Ecto neural progenitor cell (in vitro differentiated cells): ENCODE measurements at regions not wholly inside any gene's neighbourhood (a gene's known extent, or its start where the extent isn't known, plus 50 kb on each side); places are given as distances from the start of the nearest gene placed in this dataset.
"Not testable (repeated sequence)": the region's sequence is repeated elsewhere in the genome, so short reads cannot be mapped to it uniquely, and the experiment has no call there.

Source experiments
- DNase-seq: peaks from one replicate; pipeline ENCODE4 v3.0.0-alpha.2; 2018; ENCODE audit warnings: low spot score

DNA sequence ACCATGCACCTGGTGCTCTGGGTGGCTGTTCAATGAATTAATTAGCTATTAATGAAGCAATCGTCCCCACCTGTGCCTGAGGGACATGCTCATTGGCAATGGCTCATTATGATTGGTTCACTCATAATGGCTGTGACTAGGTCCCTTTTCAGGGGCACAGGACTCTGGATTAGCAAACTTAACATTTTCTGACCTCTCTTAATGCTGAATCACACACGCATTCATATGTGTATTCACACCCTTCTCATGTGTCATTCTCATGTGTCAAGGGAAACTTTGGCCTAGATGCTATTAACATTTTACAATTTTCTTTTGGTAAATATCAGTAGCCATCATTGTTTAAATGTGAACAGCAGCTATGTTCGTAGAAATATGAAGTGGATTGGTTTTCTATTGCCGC, 98.9 kb upstream of the PMAIP1 start:
- DNase-seq = no peak

DNA sequence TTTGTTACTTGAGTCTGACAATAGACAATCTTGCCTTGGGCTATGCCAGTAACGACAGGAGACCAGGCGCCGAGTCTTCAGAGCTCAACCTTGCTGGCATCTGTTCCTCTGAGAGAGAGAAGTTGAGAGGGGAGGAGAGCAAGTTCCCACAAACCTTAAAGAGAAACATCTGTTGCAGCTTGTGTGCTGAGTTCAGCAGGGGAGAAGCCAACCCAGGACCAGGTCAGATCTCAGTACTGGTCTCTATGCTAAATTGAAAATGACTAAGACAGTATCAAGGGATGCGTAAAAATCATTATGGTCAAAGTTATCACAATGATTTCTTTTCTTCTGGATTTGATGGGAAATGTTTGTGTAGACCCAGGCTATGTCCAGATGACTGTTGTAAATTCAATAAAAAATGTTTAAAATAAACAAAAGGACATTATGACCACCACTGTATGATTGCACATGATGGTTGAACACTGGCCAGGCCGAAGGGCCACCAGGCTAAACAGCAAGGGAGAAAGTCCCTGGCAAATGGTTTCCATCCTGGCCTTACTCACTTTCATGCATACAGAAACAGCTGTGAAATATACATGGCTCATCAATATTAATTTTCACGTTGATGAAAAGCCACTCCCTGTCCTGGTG, 100.3 kb upstream of the PMAIP1 start:
- DNase-seq = no peak

DNA sequence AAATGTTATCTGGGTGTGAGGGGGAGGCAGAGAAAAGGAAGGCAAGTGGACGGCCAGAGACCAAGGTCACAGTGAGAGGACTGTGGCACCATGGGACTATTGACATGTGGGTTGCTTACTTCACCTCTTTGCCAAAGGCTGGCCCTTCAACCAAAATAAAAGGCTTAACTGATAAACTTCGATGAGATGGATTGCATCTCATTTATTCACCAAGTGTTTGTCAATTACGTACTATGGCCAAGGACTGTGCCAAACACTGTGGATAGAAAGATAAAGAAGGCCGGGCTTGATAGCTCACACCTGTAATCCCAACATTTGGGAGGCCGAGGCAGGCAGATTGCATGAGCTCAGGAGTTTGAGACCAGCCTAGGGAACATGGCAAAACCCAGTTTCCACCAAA, 98.7 kb upstream of the CCBE1 start:
- DNase-seq = no peak

DNA sequence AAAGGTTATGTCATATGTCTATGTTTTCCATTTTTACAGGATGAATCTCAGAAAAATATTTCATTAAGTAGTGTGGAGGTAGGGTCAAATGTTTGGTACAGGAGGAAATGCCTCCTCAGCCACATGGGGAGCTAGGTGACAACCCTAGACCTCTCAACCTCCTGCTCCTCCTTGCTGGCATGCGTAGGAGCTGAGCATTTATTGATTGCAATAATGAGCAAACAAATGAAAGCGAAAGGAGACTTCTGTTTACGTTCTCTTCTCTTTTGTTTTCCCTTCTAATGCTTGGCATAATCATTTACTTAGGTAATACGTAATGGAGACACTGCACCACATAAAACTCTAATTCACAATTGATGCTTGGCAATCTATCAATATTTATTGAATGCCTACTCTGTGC, 95.1 kb upstream of the CCBE1 start:
- DNase-seq = no peak

DNA sequence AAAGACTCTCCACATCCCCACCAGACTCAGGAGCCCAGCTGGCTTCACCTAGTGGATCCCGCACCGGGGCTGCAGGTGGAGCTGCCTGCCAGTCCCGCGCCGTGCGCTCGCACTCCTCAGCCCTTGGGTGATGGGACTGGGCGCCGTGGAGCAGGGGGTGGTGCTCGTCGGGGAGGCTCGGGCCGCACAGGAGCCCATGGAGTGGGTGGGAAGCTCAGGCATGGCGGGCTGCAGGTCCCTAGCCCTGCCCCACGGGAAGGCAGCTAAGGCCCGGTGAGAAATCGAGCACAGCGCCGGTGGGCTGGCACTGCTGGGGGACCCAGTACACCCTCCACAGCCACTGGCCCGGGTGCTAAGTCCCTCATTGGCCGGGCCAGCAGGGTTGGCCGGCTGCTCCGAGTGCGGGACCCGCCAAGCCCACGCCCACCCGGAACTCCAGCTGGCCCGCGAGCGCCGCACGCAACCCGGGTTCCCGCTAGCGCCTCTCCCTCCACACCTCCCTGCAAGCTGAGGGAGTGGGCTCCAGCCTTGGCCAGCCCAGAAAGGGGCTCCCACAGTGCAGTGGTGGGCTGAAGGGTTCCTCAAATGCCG, 93.2 kb upstream of the CCBE1 start:
- DNase-seq = not testable (repeated sequence)

DNA sequence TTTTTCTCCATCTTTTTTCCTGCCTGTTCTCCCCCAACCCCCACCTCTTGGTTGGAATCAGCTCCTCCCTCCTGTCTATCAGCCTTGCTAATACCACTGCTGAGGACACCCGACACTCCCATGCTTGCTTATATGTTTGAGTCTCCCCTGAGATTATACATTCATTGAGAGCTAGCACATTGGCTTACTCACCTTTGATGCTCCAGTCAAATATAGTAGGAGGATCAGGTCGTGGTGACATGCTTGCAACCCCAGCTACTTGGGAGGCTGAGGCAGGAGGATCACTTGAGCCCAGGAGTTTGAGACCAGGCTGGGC, 91.5 kb upstream of the CCBE1 start:
- no peak for DNase-seq

DNA sequence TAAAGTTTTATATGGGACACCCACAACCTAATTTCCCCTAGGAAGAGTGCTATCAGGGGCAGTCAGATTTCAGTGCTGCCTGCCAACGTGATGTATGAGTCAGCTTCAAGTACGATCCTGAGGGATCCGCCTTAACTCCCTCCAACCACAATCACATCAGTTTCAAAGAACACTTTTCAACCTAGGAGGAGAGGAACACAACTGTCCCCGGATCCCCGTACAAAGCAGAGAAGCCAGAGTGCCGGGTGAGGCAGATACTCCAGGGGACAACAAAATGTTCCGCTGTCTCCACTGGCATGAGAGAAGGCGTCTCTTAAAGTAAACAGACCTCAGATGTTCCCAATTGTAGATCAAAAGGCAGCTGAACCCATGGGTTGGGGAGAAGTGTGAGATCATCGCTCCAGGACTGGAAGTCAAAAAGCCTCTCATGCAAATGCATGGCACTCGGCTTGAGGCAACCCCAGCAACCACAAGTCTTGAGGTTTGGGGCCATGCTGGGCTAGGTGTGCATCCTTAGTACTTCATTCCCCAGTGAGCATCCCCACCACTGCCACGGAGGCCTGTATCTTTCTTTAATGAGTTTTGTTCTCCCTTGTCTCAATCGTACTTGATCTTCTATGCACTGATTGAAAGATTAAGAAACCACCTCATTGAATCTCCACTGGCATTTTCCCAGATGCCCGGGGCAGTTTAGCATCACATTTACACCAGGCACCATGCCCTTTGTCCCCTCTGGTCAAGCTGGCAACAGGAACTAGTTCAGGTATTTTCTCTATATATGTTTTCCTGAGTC, 91.0 kb upstream of the CCBE1 start:
- DNase-seq = no peak

DNA sequence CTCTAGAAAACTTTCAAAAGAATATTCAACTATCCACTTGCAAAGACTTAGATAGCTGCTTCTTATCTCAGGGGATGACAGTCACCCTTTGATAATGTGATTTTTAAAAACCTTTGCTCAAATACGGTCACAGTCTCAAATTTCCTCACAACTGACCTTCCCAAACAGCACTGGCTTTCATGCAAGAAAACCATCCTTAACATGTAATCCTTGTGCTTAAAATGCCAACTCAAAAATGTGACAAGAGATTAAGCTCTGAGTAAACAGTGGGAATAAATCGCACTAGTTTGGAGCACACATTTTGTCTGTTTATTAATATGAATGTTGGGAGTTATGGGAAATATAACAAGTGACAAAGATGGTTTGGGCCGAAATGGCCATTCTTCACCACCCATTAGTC, 87.5 kb upstream of the CCBE1 start:
- DNase-seq = no peak

DNA sequence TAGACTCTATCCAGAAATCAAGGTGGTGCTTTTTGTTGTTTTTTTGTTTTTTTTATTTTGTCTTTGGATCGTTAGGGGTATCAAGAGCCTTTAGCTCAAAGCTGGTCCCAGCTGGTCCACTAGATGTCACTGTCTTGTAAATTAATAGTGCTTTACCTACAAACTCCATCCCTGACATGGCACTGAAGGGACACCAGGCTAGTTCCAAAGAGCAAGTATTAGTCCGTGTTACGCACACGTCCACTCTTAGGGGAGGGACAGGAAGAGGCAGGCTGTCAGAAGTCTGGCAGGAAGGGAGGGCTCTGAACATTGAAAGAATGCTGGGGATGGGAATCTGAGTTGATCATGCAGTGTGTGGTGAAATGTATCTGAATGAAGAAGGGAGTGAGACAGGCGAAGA, 85.9 kb upstream of the CCBE1 start:
- no peak for DNase-seq

DNA sequence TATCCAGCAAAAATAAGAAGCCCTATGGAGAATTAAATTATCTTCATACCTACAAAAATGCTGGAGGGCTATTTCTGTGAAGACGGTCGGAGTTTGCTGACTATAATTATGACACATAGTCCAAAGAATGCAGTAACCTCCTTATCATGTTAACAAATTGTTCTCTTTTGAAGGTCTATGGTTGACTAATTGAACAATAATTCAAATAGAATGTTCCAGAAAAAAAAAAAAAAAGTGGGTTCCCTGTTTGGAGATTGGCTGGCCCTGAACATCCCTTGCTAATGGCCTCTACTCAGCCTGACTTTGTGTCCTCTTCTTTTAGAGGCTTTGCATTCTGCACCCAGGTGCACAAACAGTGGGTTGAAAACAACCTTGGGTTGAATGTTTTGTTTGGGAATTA, 82.8 kb upstream of the CCBE1 start:
- no peak for DNase-seq

DNA sequence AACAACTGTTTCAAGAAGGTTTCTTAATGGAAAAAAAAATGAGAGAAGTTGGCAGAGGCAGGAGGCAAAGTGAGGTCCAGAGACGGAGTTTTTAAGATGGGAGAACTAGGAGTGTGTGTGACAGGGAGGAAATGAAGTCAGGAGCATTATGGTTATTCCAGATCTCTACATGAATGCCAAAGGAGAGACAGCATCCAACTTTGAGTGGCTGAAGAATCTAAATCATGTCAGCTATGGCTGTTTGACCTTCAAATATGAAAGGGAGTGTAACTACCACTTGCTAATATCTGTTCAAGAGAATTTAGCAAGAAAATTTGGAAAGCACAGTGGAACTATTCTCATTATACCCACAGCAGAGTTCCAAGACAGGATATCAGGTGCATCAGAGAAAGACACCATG, 81.2 kb upstream of the CCBE1 start:
- DNase-seq = no peak

DNA sequence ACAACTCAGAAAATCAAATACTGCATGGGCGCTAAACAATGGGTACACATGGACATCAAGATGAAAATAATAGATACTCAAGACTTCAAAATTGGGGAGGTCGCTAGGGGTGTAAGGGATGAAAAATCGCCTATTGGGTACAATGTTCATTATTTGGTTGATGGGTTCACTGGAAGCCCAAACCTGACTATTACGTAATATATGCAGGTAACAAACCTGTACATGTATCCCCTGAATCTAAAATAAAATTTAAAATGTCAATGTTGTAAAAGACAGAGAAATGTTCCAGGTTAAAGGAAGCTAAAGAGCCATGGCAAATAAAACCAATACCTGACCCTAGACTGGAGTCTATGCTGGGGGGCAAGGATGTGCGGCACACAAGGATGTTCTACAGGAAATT, 80.4 kb upstream of the CCBE1 start:
- no peak for DNase-seq

DNA sequence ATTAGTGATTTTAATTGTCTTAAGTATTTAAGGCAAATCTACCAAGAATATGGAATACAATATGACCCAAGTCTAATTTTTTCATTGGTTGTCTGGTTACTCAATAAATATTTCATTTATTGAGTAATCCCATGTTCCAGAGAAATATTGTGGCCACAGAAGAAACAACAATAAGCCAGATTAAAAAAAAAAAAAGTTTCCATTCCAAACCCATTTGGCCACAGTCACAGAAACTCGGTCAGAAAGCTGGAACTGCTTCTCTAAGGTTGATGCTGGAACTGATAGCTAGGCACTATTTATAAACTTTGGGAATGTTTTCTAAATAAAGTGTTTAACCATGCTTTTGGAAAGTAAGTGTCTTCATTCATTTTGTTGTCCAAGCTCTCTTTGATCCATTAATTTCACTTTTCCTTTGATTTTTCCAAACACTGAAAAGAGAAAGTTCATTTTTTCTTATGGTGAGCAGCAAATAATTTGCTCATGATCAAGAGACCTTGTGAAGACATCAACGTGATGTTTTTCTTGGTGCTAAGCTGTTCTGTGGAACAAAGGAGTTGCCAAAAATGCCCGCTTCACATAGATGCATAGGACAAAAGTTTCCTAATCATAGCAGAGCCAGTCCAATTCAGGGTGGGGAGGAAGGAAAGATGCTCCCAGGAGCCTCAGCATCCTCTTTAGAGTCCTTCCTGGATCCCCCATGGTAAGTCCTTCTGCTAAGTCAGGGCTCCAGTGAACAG, 72.1 kb upstream of the CCBE1 start:
- DNase-seq = no peak

DNA sequence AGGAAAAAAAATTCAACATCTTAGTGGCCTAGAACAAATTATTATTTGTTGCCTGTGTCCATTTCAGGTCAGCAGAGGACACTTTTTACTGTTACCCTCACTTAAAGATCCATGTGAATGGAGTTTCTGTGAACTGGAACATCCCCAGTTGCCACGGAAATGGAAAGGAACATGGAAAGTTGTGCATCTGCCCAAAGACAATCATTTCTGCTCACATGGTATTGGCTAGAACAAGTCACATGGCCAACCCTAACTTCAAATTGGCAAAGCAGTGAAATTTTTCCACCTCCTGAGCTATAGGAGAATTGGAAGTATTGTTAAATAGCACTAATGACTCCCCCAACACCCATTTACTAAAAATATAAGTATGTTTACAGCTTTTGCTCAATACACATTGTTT, 71.2 kb upstream of the CCBE1 start:
- no peak for DNase-seq

DNA sequence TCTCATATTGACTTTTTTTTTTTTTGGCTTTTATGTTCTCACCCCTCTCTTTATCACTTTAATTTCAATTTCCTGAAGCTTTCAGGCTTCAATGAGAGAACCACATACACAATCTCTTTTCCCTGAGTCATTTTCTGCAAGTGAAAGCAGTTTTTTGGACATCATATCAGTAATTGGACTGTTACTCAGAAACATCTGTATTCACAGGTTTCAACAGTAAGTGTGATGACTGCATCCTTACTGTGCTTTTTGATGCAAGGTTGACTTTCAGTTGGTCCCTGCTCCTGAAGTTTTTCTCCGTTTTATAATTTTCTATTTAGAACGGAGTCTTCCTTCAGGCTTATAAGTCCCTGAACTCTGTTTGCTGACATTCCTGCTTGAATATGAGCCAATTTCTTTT, 70.5 kb upstream of the CCBE1 start:
- DNase-seq = no peak

DNA sequence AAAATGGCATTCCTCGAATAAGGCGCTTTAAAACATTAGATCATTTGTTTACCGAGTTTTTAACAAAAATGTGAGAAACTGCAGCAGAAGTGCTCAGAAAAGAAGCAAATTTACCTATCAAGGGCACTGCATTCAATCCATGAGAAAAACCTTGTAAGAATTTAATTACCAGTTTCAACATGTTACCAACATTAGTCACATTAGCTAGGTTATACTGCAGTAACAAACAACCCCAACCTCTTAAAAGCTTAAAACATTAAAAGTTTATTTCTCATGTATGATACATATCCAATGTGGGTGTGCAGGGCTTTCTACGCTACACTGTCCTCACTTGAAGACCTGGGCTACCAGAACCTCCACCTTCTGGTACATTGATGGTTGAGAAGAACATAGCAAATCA, 68.1 kb upstream of the CCBE1 start:
- DNase-seq = no peak

DNA sequence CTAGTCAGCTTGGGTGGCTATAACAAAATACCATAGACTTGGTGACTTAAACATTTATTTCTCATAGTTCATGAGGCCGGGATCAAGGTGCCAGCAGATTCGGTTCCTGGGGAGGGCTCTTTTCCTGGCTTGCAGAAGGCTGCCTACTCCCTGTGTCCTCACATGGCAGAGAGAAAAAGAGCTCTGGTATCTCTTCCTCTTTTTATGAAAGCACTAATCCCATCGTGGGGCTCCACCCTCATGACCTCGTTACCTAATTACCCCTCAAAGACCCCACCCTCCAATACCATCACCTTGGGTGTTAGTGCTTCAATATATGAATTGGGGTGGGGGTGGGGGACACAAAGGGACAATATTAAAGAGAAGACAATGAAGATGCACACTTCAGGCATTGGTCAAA, 67.1 kb upstream of the CCBE1 start:
- DNase-seq = no peak

DNA sequence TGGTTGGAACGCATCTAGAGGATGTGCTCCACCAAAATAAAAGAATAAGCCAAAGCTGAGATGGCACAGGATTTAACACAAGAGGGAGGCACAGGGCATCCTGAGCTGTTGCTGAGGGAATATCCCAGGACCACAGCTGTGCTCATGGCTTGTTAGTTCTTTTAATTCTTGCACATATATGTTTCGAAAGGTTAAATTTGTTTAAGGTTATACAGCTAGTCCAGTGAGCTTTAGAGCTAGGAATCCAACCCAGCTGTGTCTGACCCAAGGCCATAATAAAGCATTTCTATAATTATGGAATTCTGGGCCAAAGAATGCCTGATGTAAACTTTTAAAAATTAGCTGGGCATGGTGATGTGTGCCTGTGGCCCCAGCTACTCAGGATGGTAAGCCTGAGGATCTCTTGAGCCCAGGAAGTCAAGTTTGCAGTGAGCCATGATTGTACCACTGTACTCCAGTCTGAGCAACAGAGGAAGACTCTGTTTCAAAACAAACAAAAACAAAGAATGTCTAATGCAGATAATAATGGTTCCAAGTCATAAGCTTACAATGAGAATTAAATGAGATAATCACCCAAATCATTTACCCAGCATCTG, 66.4 kb upstream of the CCBE1 start:
- no peak for DNase-seq

DNA sequence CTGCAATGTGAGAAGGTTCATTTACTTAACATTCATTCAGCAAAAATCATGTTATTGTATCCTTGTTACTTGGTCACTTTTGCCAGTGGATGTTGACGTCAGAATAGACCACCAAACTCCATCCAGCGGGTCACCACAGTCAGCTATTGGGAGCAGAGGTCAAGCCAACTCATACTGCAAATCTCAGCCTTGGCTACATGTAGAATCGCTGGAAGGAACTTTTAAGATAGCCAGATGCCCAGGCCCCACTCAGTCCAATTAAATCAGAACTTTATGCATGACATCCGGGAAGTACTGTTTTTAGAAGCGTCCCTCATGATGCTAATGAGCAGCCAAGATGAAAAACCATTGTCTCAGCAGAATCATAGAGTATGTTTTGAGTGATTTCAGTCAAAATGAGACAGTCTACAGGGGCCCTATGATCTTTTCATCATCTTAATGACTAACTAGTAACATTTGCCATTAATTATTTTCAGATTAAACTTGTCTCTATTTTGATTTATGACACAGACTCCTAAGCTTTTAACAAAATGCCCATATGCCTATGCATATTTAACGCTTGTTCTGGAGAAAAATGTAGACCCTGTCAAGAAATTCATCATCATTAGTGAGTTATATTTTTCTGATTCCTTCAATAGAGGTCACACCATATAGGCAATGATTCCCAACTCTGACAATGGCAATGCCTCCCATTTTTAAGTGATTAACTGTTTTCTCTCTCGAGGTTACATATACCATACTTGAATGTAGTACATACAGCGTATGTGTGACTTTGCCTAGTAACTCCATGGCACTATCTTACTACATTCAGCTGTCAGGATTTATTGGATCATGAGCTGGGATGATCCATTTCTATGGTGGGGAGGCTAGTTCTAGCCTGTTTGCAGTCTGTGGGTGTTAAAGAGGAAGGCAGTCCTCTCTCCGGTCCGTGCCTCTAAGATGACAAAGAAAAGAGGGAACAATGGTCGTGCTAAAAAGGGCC, 63.7 kb upstream of the CCBE1 start:
- no peak for DNase-seq

DNA sequence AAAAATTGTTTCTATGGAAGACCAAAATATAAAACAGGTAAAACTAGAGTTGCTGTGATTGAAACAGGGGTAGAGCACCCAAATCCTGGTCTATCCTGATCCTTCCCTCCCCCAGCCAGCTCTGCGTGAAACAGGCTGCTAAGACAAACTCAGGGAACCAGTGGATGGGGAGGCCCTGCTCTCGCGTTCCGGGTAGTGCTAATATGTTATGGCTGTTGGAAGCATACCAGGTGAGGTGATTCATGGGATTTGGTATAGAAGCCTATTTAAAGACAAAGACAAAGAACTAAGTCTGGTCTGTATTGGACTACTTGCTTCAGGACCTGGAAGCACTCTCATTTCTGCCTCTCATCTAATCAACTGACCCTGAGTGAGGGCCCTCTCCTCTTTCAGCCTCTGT, 63.0 kb upstream of the CCBE1 start:
- no peak for DNase-seq

DNA sequence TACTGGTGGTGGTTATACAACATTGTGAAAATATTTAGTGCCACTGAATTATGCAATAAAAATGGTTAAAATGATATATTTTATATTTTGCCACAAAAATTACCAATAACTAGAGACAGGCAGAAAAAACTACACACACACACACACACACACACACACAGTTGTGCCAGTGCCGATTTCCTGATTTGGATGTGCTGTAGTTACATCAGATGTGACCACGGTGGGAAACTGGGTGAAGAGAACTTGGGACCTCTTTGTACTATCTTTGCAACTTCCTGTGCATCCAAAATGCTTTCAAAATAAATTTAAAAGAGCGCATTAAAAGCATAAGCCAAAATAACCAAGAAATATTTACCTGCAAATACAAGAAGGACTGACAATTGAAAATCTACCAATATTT, 61.6 kb upstream of the CCBE1 start:
- no peak for DNase-seq

DNA sequence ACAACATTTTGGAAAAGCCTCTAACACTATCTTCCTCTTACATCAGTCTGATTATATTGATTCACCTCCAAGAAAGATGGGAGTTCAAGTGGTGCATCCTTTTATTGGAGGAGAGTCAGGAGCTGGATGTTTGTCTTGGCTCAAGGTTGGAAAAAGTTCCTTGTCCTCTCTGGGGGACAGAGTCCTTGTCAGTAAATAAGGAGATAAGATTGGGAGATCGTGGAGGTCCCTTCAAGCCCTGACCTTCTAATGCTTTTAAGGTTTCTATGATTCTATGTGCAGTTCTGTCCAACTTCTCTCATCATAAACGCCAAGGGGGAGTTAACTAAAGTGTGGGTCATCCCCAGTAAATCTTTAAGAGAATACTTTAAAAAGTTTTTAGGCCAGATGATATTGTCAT, 60.9 kb upstream of the CCBE1 start:
- no peak for DNase-seq
